GM12874 (cell line): ENCODE measurements at regions not wholly inside any gene's neighbourhood (a gene's known extent, or its start where the extent isn't known, plus 50 kb on each side); places are given as distances from the start of the nearest gene placed in this dataset.

Source experiments
- CTCF ChIP-seq: IDR thresholded peaks from 2 replicates; pipeline ENCODE4 v1.5.1; 2011; ENCODE audit warnings: low read depth, mild to moderate bottlenecking, control low read depth, low read length, moderate library complexity; ENCODE audit not compliant: insufficient read depth

- TF ChIP-seq CTCF = no peak
Measured at GRCh38 chr3:82834098-82834497, 1072.7 kb upstream of the GBE1 start.

- TF ChIP-seq CTCF = no peak
Measured at GRCh38 chr3:82824491-82824890, 1063.0 kb upstream of the GBE1 start.

- TF ChIP-seq CTCF = no peak
Measured at GRCh38 chr3:82816086-82816485, 1054.6 kb upstream of the GBE1 start.

GRCh38 chr3:82815417-82816058 is 1054.1 kb upstream of the GBE1 start:
- TF ChIP-seq CTCF = no peak

- no peak for TF ChIP-seq CTCF
Measured at GRCh38 chr3:82814660-82815059, 1053.2 kb upstream of the GBE1 start.

GRCh38 chr3:82807781-82808180 is 1046.3 kb upstream of the GBE1 start:
- no peak for TF ChIP-seq CTCF

GRCh38 chr3:82802501-82802900 is 1041.1 kb upstream of the GBE1 start:
- no peak for TF ChIP-seq CTCF

- no peak for TF ChIP-seq CTCF
Measured at GRCh38 chr3:82800248-82800647, 1038.8 kb upstream of the GBE1 start.
